GM12875 (cell line): ENCODE measurements at regions not wholly inside any gene's neighbourhood (a gene's known extent, or its start where the extent isn't known, plus 50 kb on each side); places are given as distances from the start of the nearest gene placed in this dataset.

Experiments
- H3K4me3 ChIP-seq: one replicate; pipeline ENCODE4 v1.5.1; 2011; ENCODE audit warnings: low read depth, low read length, control low read depth
- CTCF ChIP-seq: IDR thresholded peaks from 2 replicates; pipeline ENCODE4 v1.5.1; 2011; ENCODE audit warnings: low read depth, mild to moderate bottlenecking, control low read depth, inconsistent platforms, low read length, moderate library complexity, borderline replicate concordance; ENCODE audit not compliant: insufficient read depth

GRCh38 chr3:46133285-46133684 lies 74.8 kb downstream of the CCR1 start:
- no peak overlapping the region for H3K4me3 ChIP-seq
- no peak for TF ChIP-seq CTCF

GRCh38 chr3:46132565-46132964 lies 75.5 kb downstream of the CCR1 start:
- no peak overlapping the region for H3K4me3 ChIP-seq
- TF ChIP-seq CTCF: no peak

- TF ChIP-seq CTCF: no peak
Measured at GRCh38 chr3:46131884-46132450, 76.1 kb downstream of the CCR1 start.

GRCh38 chr3:46130631-46131310 lies 77.3 kb downstream of the CCR1 start:
- TF ChIP-seq CTCF: no peak
- no peak overlapping the region for H3K4me3 ChIP-seq

More at GRCh38 chr3:46131884-46132450, 76.1 kb downstream of the CCR1 start:
- no peak overlapping the region for H3K4me3 ChIP-seq

- TF ChIP-seq CTCF: no peak
- no peak overlapping the region for H3K4me3 ChIP-seq
Measured at GRCh38 chr3:46129588-46130272, 78.4 kb downstream of the CCR1 start.

- no peak overlapping the region for H3K4me3 ChIP-seq
- TF ChIP-seq CTCF: no peak
Measured at GRCh38 chr3:46127503-46127902, 80.6 kb downstream of the CCR1 start.
